Gastroesophageal sphincter (tissue), 4 donors: ENCODE measurements at regions not wholly inside any gene's neighbourhood (a gene's known extent, or its start where the extent isn't known, plus 50 kb on each side); places are given as distances from the start of the nearest gene placed in this dataset.
"Not testable (repeated sequence)": the region's sequence is repeated elsewhere in the genome, so short reads cannot be mapped to it uniquely, and the experiment has no call there.

Source experiments
- ATAC-seq: fragments of 150-250 bp; one replicate; pipeline ENCODE4 v1.9.1; 2016; ENCODE audit warnings: mild to moderate bottlenecking, moderate library complexity
- H3K27ac ChIP-seq, 4 donors: fragments of 200-600 bp; sonication (generic) in 3 of 4; 1 replicate in 3 of 4; 2 replicates in 1 of 4; pipeline ENCODE4 v1.5.1; 2016 to 2019
- H3K27me3 ChIP-seq: fragments of 200-600 bp; sonication (generic); one replicate; pipeline ENCODE4 v1.5.1; 2019
- H3K36me3 ChIP-seq, 2 donors: fragments of 200-600 bp; sonication (generic); one replicate each; pipeline ENCODE4 v1.5.1; 2019; ENCODE audit warnings: control low read depth in 1 of 2
- H3K4me1 ChIP-seq, 3 donors: fragments of 200-600 bp; sonication (generic); 1 replicate in 2 of 3; 2 replicates in 1 of 3; pipeline ENCODE4 v1.5.1; 2016 to 2019; ENCODE audit warnings: control low read depth in 2 of 3
- H3K4me3 ChIP-seq, 2 donors: fragments of 200-600 bp; sonication (generic); one replicate each; pipeline ENCODE4 v1.5.1; 2019; ENCODE audit warnings: mild to moderate bottlenecking in 1 of 2, moderate library complexity in 1 of 2
- H3K9me3 ChIP-seq, 3 donors: fragments of 200-600 bp; sonication (generic); one replicate each; pipeline ENCODE4 v1.5.1; 2017 to 2019; ENCODE audit warnings: control low read depth in 2 of 3
- CTCF ChIP-seq, 4 experiments: fragments of 200-600 bp in 2 of 4; fragments of 450-650 bp in 2 of 4; sonication (generic) in 1 of 4; IDR thresholded peaks; one replicate each; pipeline ENCODE4 v1.5.1; 2017 to 2019; ENCODE audit warnings: antibody characterized with exemption in 4 of 4, mild to moderate bottlenecking in 2 of 4, moderate library complexity in 2 of 4
- EP300 ChIP-seq: sonication (generic); formaldehyde crosslinking; IDR thresholded peaks from one replicate; pipeline ENCODE4 v1.6.1; 2017; ENCODE audit warnings: antibody characterized with exemption, mild to moderate bottlenecking
- POLR2A ChIP-seq, 2 donors: fragments of 450-650 bp; IDR thresholded peaks; one replicate each; pipeline ENCODE4 v1.6.1; 2017; ENCODE audit warnings: antibody characterized with exemption in 2 of 2, mild to moderate bottlenecking in 2 of 2, moderate library complexity in 1 of 2
- POLR2AphosphoS5 ChIP-seq: sonication (generic); formaldehyde crosslinking; IDR thresholded peaks from one replicate; pipeline ENCODE4 v1.6.1; 2017; ENCODE audit warnings: antibody characterized with exemption
- WGBS, 2 donors: methylation state at CpG; one replicate each; pipeline ENCODE4 v1.1.5; 2018; ENCODE audit warnings: low coverage in 1 of 2; 5-methylcytosine and 5-hydroxymethylcytosine counted together

GRCh38 chr3:153414982-153415381 is 253.0 kb downstream of the RAP2B start:
- no peaks in the 10 kb centered on the region for H3K36me3 ChIP-seq
- H3K4me1 ChIP-seq, result no peaks in the 10 kb centered on the region
- no peak for ATAC-seq
- H3K27me3 ChIP-seq, result no peaks in the 10 kb centered on the region
- no peak overlapping the region for H3K27ac ChIP-seq
- H3K4me3 ChIP-seq, result no peak overlapping the region
- H3K9me3 ChIP-seq, result peaks cover 0 to 25% (median 0%) of the 10 kb centered on the region in 3 donors
- TF ChIP-seq POLR2A (IDR thresholded peaks at IDR 0.05) (no peak), CTCF (IDR thresholded peaks at IDR 0.05) (no peak), EP300 (no peak), POLR2AphosphoS5 (no peak)
- WGBS, 2 donors, result 60 to 66% methylated on average over 2 of the region's 2 CpGs

DNA sequence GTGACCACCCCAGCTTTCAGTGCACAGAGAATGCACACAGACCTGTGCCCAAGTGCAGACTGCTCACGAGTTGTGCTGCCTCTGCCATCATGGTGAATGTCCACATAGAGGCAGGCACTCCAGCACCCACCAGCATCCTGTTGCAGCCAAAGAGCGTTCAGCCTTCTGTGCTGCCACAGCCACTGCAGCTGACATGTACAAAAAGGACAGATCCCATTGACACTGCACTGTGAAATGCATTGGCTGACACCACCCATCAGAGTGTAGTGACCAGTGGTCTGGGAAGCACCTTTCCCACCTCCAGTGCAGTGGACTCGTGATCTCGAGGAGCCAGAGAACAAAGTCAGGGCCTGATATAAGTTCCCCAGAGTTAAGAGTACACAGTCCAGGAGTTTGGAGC is 260.3 kb downstream of the RAP2B start:
- peaks cover 0 to 56% (median 0%) of the 10 kb centered on the region in 3 donors for H3K9me3 ChIP-seq
- no peak overlapping the region for H3K4me3 ChIP-seq
- H3K27me3 ChIP-seq, result no peaks in the 10 kb centered on the region
- H3K36me3 ChIP-seq, result no peaks in the 10 kb centered on the region
- TF ChIP-seq CTCF (IDR thresholded peaks at IDR 0.05) (no peak), POLR2AphosphoS5 (no peak), EP300 (no peak), POLR2A (IDR thresholded peaks at IDR 0.05) (no peak)
- H3K4me1 ChIP-seq, result no peaks in the 10 kb centered on the region
- H3K27ac ChIP-seq, result no peak overlapping the region
- ATAC-seq, result no peak
- 71 to 86% methylated on average over 1 to 3 of the region's 4 CpGs for WGBS, 2 donors

GRCh38 chr3:153423820-153424219 is 261.8 kb downstream of the RAP2B start:
- H3K9me3 ChIP-seq, result peaks cover 0 to 43% (median 0%) of the 10 kb centered on the region in 3 donors
- not testable (repeated sequence) for H3K4me3 ChIP-seq, H3K27ac ChIP-seq, H3K4me1 ChIP-seq, H3K27me3 ChIP-seq, ATAC-seq, H3K36me3 ChIP-seq

DNA sequence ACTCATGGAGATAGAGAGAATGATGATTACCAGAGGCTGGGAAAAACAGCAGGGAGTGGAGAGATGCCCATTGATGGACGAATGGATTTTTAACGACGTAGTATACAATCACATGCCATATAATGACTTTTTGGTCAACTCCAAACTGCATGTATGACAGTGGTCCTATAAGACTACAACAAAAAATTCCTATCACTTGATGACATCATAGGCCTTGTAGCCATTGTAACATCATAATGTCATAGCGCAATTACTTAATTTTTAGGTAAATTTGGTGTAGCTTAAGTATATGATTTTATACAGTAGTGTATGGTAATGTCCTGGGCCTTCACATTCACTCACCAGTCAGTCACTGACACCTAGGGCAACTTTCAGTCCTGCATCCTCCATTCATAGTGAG is 264.3 kb downstream of the RAP2B start:
- H3K4me3 ChIP-seq, result no peak overlapping the region
- no peaks in the 10 kb centered on the region for H3K36me3 ChIP-seq
- TF ChIP-seq CTCF (IDR thresholded peaks at IDR 0.05) (no peak), EP300 (no peak), POLR2AphosphoS5 (no peak), POLR2A (IDR thresholded peaks at IDR 0.05) (no peak)
- H3K9me3 ChIP-seq, result peaks cover 0 to 27% (median 0%) of the 10 kb centered on the region in 3 donors
- no peak overlapping the region for H3K27ac ChIP-seq
- ATAC-seq, result no peak
- WGBS, 2 donors, result 72 to 79% methylated on average over 4 of the region's 4 CpGs
- H3K4me1 ChIP-seq, result no peaks in the 10 kb centered on the region
- no peaks in the 10 kb centered on the region for H3K27me3 ChIP-seq

DNA sequence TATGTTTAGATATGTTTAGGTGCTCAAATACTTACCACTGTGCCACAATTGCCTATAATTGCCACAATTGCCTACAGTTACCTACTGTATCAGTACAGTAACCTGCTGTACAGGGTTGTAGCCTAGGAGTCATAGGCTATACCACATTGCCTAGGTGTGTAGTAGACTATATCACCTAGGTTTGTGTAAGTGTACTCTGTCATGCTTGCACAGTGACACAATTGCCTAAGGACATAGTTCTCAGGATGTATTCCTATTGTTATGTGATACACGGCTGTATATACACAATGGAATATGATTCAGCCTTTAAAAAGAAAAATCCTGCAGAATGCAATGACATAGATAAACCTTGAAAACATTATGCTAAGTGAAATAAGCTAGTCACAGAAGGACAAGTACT is 264.8 kb downstream of the RAP2B start:
- no peak for ATAC-seq
- no peaks in the 10 kb centered on the region for H3K27me3 ChIP-seq
- H3K9me3 ChIP-seq, result peaks cover 0 to 23% (median 0%) of the 10 kb centered on the region in 3 donors
- no peaks in the 10 kb centered on the region for H3K4me1 ChIP-seq
- no peak overlapping the region for H3K27ac ChIP-seq
- H3K4me3 ChIP-seq, result no peak overlapping the region
- no peaks in the 10 kb centered on the region for H3K36me3 ChIP-seq
- WGBS, 2 donors, result 100% methylated on average over 1 of the region's 1 CpG; no CpG with 5 or more reads in 1 of the 2 donors
- TF ChIP-seq EP300 (no peak), POLR2A (IDR thresholded peaks at IDR 0.05) (no peak), CTCF (IDR thresholded peaks at IDR 0.05) (no peak), POLR2AphosphoS5 (no peak)

DNA sequence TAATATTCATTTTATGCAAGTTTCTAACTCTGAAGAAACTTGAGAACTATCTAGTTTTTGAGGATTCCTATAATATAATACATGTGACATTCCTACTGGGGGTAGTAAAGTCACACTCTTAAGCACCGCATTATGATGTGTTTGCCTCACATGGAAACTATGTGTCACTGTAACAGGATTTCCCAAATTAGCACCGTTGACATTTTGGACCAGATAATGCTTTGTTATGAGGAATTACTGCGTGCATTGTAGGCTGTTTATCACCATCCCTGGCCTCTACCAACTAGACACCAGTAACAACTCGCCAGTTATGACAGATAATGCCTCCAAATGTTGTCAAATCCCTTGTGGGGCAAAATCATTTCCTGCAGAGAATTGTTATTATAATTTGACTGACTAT is 267.8 kb downstream of the RAP2B start:
- Histone ChIP-seq H3K27ac (no peak overlapping the region), H3K36me3 (no peaks in the 10 kb centered on the region), H3K27me3 (no peaks in the 10 kb centered on the region), H3K4me3 (no peak overlapping the region), H3K4me1 (no peaks in the 10 kb centered on the region), H3K9me3 (peaks cover 0 to under 1% (median 0%) of the 10 kb centered on the region in 3 donors)
- 25 to 61% methylated on average over 2 to 4 of the region's 4 CpGs for WGBS, 2 donors
- no peak for TF ChIP-seq CTCF (IDR thresholded peaks at IDR 0.05)
- no peak for TF ChIP-seq POLR2AphosphoS5
- TF ChIP-seq POLR2A (IDR thresholded peaks at IDR 0.05), result no peak
- TF ChIP-seq EP300, result no peak
- no peak for ATAC-seq
